HG03469 (cell line): ENCODE measurements at regions not wholly inside any gene's neighbourhood (a gene's known extent, or its start where the extent isn't known, plus 50 kb on each side); places are given as distances from the start of the nearest gene placed in this dataset.

Experiments
- ATAC-seq: cut with Tn5 transposase; IDR thresholded peaks from one replicate; pipeline ENCODE4 v1.9.1; 2021; ENCODE audit warnings: mild to moderate bottlenecking, moderate library complexity, moderate number of reproducible peaks; ENCODE audit not compliant: unreplicated experiment

DNA sequence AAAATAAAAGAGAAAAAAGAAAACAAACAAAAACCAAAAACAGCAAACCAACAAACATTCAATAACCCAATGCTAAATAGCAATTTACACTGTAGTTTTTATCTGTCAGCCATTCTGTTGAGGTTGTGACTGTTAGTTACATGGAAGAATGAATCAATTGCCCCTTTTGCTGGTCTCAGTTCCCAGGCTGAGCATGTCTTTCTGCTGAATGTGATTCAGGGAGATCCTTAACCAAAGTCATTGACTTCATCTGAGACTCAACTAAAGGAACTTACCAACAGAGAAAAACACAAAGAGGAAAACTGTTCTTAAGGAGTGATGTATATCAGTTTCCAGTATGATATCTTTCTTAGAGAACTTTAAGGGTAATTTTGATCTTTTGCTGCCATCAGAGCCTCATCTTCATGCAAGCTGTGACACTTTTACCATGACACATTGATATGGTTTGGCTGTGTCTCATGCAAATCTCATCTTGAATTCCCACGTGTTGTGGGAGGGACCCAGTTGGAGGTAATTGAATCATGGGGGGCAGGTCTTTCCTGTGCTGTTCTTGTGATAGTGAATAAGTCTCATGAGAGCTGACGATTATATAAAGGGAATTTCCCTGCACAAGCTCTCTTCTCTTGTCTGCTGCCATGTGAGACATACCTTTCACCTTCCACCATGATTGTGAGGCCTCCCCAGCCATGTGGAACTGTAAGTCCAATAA, 469.8 kb downstream of the KIF20B start:
- no peak for ATAC-seq

DNA sequence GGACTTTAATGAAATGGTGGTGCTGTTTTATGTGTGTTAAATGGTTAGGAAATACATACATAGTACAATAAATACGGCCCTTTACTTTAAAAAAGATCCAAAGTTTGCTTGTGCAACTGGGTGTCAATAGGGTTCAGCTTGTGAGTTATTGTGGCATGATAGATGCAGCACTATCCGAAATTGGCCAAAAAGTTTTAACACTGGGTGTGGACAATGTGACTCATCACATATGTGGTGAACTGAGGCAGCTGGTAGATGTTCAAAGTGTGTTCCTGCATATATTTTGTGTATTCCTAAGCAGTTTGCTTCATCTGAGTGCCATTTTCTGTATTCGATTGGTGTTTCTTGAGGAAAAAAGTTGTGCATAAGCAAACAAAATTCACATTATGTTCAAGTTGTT, 473.1 kb downstream of the KIF20B start:
- ATAC-seq, result no peak

DNA sequence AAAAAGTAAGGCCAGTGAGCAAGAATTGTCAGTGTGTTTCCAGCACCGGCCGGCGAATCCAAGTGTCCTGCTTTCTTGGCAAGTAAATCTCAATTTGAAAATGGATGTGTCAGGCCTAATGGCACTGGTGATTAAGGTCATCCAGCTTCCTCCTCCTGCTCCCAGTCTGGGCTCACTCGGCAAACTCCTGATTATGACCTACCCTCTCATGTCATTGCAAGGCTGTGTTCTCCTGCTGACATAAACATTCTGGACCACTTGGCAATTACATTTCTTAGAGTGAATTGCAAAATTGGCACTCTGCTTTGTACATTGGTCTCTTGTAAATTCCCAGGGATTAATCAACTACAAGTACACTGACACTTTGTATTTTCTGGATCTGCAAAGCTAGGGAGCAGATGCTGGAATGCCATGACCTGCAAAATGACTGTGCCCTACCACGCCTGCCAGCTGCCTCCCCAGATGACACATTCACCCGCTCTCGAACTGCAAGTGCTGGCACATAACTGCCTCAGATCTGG, 473.8 kb downstream of the KIF20B start:
- ATAC-seq, result no peak

DNA sequence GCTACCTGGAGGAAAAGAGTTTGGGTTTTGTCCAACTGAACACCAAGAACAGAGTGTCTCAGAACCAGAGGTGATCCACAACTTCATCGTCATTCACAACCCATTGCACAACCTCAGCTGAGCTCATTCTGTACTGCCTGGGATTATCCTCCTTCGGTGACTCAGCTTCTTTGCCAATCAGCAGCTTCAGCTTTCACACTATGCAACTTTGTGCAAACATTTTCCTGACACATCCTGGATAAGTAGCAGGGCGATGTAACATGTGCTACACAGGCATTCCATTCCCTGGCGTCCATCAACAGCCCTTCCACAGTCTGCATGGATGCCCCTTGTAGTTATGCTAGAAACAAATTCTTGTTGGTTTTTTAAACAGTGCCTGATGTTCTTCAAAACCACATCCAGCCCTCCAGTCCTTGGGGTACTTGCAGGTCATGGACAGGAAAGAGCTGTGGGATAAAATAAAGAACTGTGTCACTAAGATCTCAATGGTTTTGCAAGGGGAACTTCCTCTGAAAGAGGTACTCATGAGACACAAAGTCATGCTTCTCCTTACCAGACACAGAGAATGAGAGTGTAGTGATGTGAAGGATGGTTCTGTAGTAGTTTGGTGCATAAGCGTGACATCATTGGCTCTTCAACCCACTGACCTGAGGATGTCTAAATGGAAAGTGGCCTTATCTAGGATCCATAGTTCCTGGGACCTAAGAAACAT, 478.5 kb downstream of the KIF20B start:
- ATAC-seq, result no peak

DNA sequence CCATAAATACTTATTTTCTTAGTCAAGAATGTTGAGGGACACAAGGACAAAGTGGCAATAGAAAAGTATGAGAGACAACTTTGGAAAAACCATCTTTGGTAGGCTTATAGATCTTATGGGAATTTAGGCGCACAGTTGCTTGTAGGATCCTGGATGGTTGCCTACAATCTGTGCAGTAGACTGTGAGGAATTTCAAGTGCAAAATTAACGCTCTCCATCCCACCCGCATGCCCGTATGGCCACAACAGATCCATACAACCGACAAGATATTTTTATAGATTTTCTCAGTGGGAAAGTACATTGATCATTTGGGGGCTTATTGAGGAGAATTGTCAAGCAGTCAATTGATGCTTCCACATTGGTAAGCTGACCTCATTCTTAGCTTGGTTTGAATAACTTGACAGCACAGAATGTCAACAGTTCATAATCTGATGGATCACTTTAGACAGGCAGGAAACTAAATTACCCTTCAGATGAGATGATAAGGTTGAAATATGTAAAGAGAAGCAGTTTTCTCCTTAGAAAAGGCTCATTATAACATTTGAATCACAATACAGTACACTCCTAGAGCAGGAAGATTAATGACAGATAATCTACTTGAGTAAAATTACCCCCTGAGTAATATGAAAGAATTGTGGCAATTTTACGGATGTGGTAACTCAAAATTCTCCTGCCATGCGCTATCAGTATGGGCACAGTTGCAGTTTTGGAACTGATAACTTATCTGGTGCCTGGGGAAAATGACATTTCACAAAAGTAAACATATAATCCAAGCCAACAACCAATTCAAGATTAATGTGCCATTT, 479.7 kb downstream of the KIF20B start:
- no peak for ATAC-seq

DNA sequence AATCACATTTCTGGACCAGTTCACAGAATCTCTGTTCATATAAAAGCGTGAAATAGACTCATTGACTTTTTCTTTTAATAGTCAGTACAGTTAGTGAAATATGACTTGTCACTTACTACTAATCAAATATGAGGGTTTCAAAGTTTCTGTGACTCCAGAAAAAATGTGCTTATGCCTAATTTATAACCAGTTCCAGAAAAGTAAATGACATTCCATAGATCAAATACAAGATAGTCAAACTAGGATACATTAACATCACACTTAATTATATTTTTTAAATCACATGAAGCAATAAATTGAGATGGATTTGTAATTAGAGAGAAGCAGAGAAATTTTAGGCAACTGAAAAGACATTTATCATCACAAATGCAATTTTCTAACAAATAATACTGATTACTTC, 491.4 kb downstream of the KIF20B start:
- no peak for ATAC-seq

DNA sequence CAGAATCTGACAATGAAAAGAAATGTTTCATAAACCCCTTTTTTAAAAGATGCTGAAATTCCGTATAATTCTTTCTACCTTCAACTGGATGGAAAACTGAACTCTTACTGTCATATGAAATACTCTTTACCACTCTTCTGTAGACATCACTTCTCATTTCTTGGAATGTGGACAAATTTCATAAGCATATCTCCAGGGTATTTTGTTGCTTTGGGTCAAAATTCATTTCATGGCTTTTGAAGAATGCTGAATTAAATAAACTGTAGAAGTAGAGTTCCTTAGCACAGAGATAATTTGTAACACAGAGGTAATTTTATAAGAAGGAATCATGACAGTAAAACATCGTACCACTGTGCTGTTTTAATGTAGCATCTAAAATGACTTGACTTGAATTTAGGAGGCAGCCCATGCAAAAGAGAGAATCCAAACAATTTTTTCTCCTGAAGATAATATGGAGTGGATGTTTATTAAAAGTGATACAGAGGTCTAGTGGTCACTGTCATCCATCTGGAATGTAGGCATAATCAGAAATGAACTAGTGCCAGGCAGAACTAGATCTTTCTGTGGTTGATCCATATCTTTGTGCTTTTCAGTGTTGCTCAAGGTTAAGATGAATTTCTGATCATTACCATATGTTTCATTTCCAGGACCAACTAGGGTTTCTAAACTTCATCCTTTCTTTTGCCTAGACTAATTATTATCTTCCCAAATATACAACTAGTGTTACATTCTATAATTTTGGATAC, 492.0 kb downstream of the KIF20B start:
- ATAC-seq, result no peak

DNA sequence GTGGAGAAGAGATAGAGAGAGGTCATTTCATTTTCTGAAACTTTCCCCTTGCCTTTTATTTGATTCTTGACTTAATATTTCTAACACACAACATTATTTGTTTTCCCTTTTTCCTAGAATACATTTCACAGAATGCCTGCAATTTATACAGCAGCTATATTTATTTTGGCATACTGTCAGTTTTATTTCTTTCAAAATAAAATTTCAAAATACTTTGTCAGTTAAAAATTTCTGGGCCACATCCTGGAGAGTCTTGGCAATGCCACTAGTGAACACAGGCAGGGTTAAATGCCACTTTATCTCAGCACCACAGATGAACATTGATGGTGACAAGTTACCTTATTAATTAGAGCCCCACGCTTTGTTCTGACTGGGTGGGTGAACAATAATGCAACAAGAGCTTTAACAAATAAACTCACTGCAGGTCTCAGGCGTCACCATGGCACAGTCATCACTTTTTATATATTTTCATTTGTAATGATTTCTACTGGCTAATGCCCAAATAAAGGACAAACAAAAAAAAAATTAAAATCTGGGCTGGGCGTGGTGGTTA, 494.0 kb downstream of the KIF20B start:
- no peak for ATAC-seq

DNA sequence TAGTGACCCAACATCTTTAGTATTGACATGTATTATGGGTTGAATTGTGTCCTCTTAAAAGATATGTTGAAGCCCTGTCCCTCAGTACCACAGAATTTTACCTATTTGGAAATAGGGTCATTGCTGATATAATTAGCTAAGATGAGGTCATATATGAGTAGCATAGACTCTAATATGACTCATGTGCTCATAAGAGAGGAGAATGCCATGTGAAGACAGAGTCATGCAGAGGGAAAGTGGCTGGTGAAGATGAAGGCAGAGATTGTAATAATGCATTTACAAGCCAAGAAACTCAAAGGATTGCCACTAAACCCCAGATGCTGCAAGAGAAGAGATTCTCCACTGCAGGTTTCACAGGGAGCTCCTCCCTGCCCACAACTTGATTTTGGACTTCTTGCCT, 496.4 kb downstream of the KIF20B start:
- no peak for ATAC-seq

DNA sequence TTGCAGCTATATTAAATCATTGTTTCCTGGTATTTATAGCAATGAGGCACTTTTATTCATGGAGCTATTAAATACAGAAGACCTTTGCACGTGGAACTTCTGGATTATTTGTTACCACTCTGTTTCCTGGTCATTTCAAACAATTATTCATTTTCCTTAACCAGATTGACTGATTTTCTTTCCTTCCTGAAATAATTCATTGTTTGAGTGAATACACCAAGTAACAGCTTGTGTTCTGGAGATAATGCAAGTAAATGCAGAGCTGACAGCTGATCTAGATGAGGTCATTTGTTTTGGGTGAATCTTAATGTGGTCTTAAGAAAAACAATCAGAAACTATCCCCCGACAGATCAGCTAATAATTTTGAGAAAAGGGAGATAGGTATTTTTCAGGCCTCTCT, 497.7 kb downstream of the KIF20B start:
- ATAC-seq, result no peak

DNA sequence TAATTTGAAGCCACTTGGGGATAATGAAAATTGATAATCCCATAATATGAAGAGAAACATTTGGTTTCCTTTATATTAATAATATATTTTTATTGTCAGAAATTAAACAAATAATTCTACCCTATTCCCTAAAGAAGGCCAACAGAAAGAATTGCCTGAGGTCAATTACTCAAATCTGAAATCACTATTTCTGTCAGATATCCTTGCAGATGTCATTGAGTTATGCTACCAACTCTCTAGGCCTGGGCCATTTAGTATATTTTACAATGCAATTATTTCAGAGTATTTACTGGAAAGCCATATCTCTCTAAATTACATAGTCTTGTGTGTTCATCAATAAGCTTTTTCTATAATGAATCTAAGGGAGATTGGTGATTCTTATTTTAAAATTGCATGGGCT, 498.1 kb downstream of the KIF20B start:
- ATAC-seq, result no peak

DNA sequence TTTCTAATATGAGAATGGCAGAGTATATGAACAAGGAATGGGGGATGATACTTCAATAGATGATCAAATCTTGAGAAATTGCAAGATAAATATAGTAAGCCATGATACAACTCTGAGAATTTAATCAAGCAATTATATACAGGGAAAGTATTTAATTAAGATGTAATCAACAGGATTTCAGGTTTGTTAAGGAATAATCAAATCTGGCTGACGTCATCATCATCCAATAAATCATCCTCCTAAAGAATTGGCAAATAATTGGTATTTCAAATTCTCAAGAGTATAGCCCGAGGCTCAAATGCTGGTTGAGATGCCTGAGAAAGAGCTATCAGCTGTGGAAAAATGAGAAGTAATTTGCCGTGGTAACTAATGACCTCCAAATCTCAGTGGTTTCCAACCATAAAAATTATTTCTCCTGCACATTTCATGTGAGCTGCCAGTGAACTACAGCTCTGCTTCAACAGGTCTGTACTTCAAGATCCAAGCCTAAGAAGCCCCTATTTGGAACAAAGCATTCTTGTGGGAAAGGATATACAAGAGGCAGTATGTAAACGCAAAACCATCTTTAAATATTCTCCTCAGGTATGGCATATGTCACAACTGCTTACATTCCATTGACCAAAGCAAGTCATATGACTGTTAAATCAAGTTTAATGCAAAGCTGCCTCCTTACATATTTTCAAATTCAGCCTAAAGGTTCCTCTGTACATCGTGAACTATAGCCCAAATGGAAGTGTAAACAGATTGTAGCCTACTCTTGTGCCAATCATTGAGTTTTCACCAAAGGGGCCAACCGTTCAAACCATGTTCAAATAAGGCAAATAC, 503.0 kb downstream of the KIF20B start:
- ATAC-seq, result no peak

DNA sequence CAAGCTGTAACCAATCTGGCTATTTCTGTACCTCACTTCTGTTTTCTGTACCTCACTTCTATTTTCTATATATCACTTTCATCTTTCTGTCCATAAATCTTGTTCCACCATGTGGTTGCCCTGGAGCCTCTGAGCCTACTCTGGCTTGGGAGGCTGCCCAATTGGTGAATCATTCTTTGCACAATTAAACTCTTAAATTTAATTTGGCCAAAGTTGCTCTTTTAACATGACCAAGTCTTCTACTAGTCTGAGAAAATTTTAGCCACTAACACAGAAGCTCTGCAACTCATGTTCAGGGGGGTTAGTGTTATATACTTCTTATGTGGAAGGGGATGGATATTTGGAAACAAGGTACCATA, 503.5 kb downstream of the KIF20B start:
- no peak for ATAC-seq

DNA sequence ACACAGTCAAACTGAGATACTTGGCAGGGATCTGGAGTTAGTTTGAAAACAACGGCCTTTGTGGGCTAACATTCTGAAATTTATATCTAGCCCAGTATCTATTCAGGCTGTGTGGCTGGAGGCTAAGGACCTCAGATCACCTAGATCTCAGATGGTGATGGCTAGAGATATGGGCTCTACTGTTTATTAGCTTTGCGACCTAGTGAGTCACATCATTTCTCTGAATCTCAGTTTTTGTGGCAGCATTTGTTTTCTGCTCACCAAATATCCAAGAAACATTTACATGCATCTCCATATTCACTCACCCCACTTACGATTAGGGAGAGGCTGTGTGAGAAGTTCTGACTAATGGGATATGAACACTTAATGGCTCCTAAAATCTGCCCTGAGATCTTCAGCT, 503.9 kb downstream of the KIF20B start:
- no peak for ATAC-seq

DNA sequence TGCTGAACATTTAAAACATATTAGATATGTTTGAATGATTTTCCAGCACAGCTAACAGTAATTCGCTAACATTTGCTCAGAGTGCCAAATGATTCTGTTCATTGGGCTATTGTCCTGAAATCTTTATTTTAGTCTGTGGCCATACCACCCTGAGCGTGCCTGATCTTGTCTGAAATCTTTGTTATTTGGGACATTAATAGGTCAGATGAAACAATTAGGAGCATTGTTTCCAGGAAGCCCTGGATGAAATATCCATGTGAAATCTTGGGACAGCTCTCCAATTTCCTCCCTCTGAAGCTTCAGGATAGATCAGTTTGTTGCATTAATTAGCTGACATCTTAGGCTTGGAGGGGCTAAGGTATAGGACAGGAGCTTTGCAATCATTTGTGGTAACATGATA, 512.0 kb downstream of the KIF20B start:
- no peak for ATAC-seq

DNA sequence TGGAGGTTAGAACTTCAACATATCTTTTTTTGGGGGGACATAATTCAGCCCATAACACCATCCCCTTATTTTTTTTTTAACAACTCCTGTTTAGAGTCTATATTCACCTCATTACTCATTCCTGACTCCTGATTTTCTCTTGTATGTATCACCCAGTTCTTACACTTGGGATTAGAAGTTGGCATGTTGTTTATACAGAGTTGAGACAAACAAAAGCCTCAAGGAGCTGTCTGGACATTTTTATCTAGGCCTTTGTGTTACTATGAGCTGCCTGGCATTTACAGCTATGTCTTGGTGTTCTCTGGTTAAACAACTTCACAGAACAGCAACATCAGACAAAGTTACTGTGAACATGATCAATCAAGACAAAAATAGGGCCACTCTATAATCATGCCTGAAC, 517.5 kb downstream of the KIF20B start:
- no peak for ATAC-seq

DNA sequence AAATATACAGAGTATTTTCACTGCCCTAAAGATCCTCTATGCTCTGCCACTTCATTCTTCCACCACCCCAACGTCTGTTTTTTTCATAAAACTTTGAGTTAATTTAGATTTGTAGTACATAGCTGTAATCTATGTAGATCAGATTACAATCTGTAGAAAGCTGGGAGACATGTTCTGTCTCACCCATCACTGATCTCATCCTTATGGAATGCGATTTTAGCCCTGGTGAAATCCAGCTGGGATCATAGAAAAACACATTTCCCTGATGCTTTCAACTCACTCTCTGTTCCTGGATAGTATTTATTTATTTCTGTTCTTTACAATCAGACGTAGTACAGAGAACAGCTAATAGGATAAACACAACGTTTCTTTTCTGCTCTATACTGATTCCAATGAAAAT, 521.0 kb downstream of the KIF20B start:
- ATAC-seq, result no peak

DNA sequence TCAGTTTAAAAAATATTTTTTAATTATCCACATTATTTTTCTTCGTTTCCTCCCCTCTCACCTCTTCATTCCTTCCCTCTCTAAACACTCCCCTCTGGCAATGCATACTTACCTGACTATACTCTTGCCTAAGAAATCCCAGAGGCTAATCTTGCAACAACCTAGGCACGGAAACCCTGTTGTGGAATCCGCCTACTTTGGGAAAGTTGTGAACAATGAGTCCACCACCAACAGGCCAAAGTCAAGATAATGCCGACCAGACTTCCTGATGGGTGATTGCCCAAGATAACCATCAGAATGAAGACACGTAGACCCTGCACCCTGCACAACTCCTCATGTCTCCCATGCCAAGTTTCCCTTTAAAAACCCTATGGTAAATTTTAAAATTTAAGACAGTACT, 521.5 kb downstream of the KIF20B start:
- no peak for ATAC-seq

DNA sequence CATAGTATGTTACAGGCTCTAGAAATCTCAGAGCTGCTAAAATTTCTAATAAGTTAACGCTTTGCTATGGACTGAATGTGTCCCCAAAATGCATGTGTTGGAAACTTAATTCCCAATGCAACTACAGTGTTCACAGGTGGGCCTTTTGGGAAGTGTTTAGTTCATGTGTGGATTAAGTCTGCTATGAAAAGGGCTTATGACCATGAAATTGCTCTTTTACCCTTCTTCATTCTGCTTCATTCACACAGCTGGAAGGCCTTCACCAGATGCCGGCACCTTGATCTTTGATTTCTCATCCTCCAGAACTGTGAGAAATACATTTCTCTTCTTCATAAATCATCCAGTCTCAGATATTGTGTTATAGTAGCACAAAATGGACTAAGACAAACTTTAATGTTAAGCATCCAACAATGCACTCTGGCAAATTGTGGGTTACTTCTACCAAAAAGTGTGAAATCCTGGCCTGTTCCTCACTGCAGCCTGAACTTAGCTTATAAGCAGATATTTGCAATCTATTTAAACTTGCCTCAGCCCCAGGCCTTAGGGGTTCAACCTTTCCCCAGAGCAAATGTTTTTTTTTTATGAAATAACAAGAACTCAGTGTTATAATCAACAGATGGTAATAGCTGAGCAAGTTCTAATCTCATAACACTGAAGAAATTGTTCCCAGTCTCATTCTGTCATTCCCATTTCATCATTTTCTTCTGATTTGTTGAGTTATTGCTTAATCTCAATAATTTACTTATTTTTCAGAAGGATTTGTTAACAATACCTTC, 523.6 kb downstream of the KIF20B start:
- ATAC-seq, result no peak
